ENCODE measurements at regions not wholly inside any gene's neighbourhood (a gene's known extent, or its start where the extent isn't known, plus 50 kb on each side); places are given as distances from the start of the nearest gene placed in this dataset.
"Not testable (repeated sequence)": the region's sequence is repeated elsewhere in the genome, so short reads cannot be mapped to it uniquely, and the experiment has no call there.

DNA sequence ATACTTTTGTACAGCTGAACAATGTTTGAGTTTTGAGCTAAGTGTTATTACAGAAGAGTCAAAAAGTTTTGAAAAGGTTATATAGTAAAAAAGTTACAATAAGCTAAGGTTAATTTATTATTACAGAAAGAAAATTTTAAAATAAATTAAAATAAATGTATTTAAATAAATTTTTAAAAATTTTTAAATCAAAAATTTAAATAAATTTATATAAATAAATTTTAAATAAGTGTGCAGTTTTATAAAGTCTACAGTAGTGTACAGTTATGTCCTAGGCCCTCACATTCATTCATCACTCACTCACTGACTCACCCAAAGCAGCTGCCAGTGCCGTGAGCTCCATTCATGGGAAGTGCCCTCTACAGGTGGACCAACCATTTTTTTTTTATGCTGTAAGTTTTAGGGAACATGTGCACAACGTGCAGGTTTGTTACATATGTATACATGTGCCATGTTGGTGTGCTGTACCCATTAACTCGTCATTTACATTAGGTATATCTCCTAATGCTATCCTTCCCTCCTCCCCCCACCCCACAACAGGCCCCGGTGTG is 462.9 kb upstream of the ZMIZ1 start:
- no peaks in the 10 kb centered on the region for H3K36me3 ChIP-seq (ENCODE audit: low read depth)
- TF ChIP-seq CTCF (conservative IDR thresholded peaks at IDR 0.05) (peak; percentile 52; the same call in 1 of the 2 replicates), EZH2 (IDR thresholded peaks at IDR 0.05; ENCODE audit: low read depth) (no peak)
- no peak overlapping the region for H2AFZ ChIP-seq
- CTCF ChIA-PET: interaction anchor here (0.6 to 0.7 kb wide), 4 partner anchors 322 to 1757 kb away, joined by 3 to 5 read pairs (median 4); no protein-coding TSS in a partner anchor
- H3K4me1 ChIP-seq (replicated peaks; ENCODE audit: insufficient read depth): no peaks in the 10 kb centered on the region
- no peaks in the 10 kb centered on the region for H3K27me3 ChIP-seq (ENCODE audit: insufficient read depth, low read depth)
- H3K4me3 ChIP-seq: no peak overlapping the region
- POLR2A ChIA-PET (ENCODE audit: unreplicated experiment): interaction anchor here (0.6 to 0.7 kb wide), 3 partner anchors 13 to 368 kb away, joined by 4 to 21 read pairs (median 5); no protein-coding TSS in a partner anchor
- no TSS peak for BruUV-seq (replicated peaks)
- H3K79me2 ChIP-seq (ENCODE audit: low read depth): no peaks in the 10 kb centered on the region
- H3K9me2 ChIP-seq (ENCODE audit: insufficient read depth): no peaks in the 10 kb centered on the region
- peak; percentile 19 to 56 for DNase-seq
- intact Hi-C loops (cut with micrococcal nuclease; ENCODE audit: unreplicated experiment): no loop called here
- H3F3A ChIP-seq (ENCODE audit: insufficient read depth, low read depth): no peaks in the 10 kb centered on the region
- no peak overlapping the region for H3K27ac ChIP-seq
- no peaks in the 10 kb centered on the region for H4K20me1 ChIP-seq (ENCODE audit: insufficient read depth)
- H3K4me2 ChIP-seq: no peak overlapping the region
- peaks cover 8% of the 10 kb centered on the region for H3K9me3 ChIP-seq (ENCODE audit: insufficient read depth, low read depth)

DNA sequence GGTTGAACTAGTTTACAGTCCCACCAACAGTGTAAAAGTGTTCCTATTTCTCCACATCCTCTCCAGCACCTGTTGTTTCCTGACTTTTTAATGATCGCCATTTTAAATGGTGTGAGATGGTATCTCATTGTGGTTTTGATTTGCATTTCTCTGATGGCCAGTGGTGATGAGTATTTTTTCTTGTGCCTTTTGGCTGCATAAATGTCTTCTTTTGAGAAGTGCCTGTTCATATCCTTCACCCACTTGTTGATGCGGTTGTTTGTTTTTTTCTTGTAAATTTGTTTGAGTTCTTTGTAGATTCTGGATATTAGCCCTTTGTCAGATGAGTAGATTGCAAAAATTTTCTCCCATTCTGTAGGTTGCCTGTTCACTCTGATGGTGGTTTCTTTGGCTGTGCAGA is 462.0 kb upstream of the ZMIZ1 start:
- H3K4me3 ChIP-seq; BruUV-seq (replicated peaks); DNase-seq; H3K9me3 ChIP-seq (ENCODE audit: insufficient read depth, low read depth); H3K79me2 ChIP-seq (ENCODE audit: low read depth); H3K9me2 ChIP-seq (ENCODE audit: insufficient read depth); H3K36me3 ChIP-seq (ENCODE audit: low read depth); intact Hi-C loops (cut with micrococcal nuclease; ENCODE audit: unreplicated experiment); H3K27me3 ChIP-seq (ENCODE audit: insufficient read depth, low read depth); H3K4me1 ChIP-seq (replicated peaks; ENCODE audit: insufficient read depth); H3K4me2 ChIP-seq; H3F3A ChIP-seq (ENCODE audit: insufficient read depth, low read depth); POLR2A ChIA-PET (ENCODE audit: unreplicated experiment); H2AFZ ChIP-seq; CTCF ChIA-PET; H3K27ac ChIP-seq; H4K20me1 ChIP-seq (ENCODE audit: insufficient read depth): not testable (repeated sequence)

DNA sequence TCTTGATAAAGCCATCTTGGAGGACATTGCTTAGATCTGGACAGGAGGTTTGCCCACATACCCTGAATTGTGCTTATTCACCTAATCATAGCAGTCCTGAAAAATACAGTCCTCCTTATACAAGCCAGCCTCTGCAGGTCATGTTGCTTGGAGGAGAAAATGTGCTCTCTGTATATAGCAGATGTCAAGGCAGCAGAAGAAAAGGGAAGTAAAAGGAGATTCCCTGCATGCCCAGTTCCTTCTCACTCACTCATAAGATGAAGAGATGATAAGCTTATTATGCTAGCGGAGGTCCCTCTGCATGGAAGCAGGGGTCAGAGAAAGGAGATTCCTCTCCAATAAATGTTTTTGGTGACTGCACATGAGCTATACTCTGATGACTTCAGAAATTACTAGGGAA is 458.8 kb upstream of the ZMIZ1 start:
- POLR2A ChIA-PET (ENCODE audit: unreplicated experiment): no interaction called here
- BruUV-seq (replicated peaks): no TSS peak

More for the DNA sequence above, 458.8 kb upstream of the ZMIZ1 start:
- Histone ChIP-seq H3K4me3 (no peak overlapping the region), H3K79me2 (ENCODE audit: low read depth) (no peaks in the 10 kb centered on the region), H3F3A (ENCODE audit: insufficient read depth, low read depth) (no peaks in the 10 kb centered on the region), H3K4me2 (no peak overlapping the region), H3K4me1 (replicated peaks; ENCODE audit: insufficient read depth) (peaks cover 6% of the 10 kb centered on the region), H3K27me3 (ENCODE audit: insufficient read depth, low read depth) (no peaks in the 10 kb centered on the region), H2AFZ (no peak overlapping the region), H3K9me2 (ENCODE audit: insufficient read depth) (no peaks in the 10 kb centered on the region), H4K20me1 (ENCODE audit: insufficient read depth) (no peaks in the 10 kb centered on the region), H3K9me3 (ENCODE audit: insufficient read depth, low read depth) (peaks cover 8% of the 10 kb centered on the region), H3K27ac (no peak overlapping the region), H3K36me3 (ENCODE audit: low read depth) (no peaks in the 10 kb centered on the region)
- CTCF ChIA-PET: no interaction called here
- intact Hi-C loops (cut with micrococcal nuclease; ENCODE audit: unreplicated experiment): no loop called here
- TF ChIP-seq EZH2 (IDR thresholded peaks at IDR 0.05; ENCODE audit: low read depth): no peak
- no peak for TF ChIP-seq CTCF (conservative IDR thresholded peaks at IDR 0.05)
- no peak for DNase-seq

Data from PC-9 (cell line).